Mucosa of descending colon (tissue), 3 donors: ENCODE measurements at regions not wholly inside any gene's neighbourhood (a gene's known extent, or its start where the extent isn't known, plus 50 kb on each side); places are given as distances from the start of the nearest gene placed in this dataset.

ENCODE experiments used
- ATAC-seq: fragments of 200-7000 bp; cut with Tn5 transposase; one replicate; pipeline ENCODE4 v1.9.1; 2020; ENCODE audit warnings: mild to moderate bottlenecking, moderate library complexity
- DNase-seq, 3 donors: peaks; one replicate each; pipeline ENCODE4 v3.0.0-alpha.2; 2020
- H3K36me3 ChIP-seq: fragments of 200-600 bp; one replicate; pipeline ENCODE4 v1.8.0; 2021; ENCODE audit warnings: low read depth, mild to moderate bottlenecking
- H3K4me1 ChIP-seq: fragments of 200-600 bp; one replicate; pipeline ENCODE4 v1.8.0; 2021; ENCODE audit warnings: low read depth, mild to moderate bottlenecking
- H3K4me3 ChIP-seq: fragments of 200-600 bp; one replicate; pipeline ENCODE4 v1.8.0; 2021; ENCODE audit warnings: mild to moderate bottlenecking
- H3K9me3 ChIP-seq: fragments of 200-600 bp; one replicate; pipeline ENCODE4 v1.8.0; 2021; ENCODE audit warnings: mild to moderate bottlenecking
- CTCF ChIP-seq: fragments of 200-600 bp; IDR thresholded peaks from one replicate; pipeline ENCODE4 v1.8.0; 2022; ENCODE audit warnings: antibody characterized with exemption, mild to moderate bottlenecking
- intact Hi-C, 2 donors: fragments of 100-400 bp; cut with DNase I in 1 of 2; cut with micrococcal nuclease in 1 of 2; formaldehyde crosslinking; loops; one replicate each; pipeline versions ENCODE4 v1.11.0 to v1.11.1; 2022; cut with DNase I, micrococcal nuclease
- donor health status: DM: no; HTN: no; CAD: no; lungs with moderate emphysema.
- donor health status: DM: no; HTN: no; CAD: no.
- donor health status: DM: no; HTN: yes; CAD: no.

- Histone ChIP-seq H3K9me3 (peaks cover 43% of the 10 kb centered on the region), H3K4me1 (no peaks in the 10 kb centered on the region), H3K4me3 (no peak overlapping the region), H3K36me3 (no peaks in the 10 kb centered on the region)
- intact Hi-C loops, result no loop called here
- no peak for DNase-seq
- no peak for TF ChIP-seq CTCF
- ATAC-seq, result no peak
Observed at GRCh38 chr4:175125410-175126068, 207.4 kb downstream of the ADAM29 start.

GRCh38 chr4:175127314-175127713 lies 209.2 kb downstream of the ADAM29 start:
- intact Hi-C loops, result no loop called here
- peaks cover 32% of the 10 kb centered on the region for H3K9me3 ChIP-seq
- DNase-seq (no peak), ATAC-seq (no peak)
- TF ChIP-seq CTCF, result no peak
- no peaks in the 10 kb centered on the region for H3K4me1 ChIP-seq
- H3K4me3 ChIP-seq, result no peak overlapping the region
- no peaks in the 10 kb centered on the region for H3K36me3 ChIP-seq

GRCh38 chr4:175129797-175130196 lies 211.6 kb downstream of the ADAM29 start:
- no peak for DNase-seq

GRCh38 chr4:175139205-175139604 lies 221.0 kb downstream of the ADAM29 start:
- Histone ChIP-seq H3K4me1 (no peaks in the 10 kb centered on the region), H3K9me3 (peaks cover 40% of the 10 kb centered on the region), H3K36me3 (no peaks in the 10 kb centered on the region), H3K4me3 (no peak overlapping the region)
- intact Hi-C loops, result no loop called here
- TF ChIP-seq CTCF, result no peak
- no peak for ATAC-seq
- no peak for DNase-seq

More at GRCh38 chr4:175129797-175130196, 211.6 kb downstream of the ADAM29 start:
- intact Hi-C loops, result no loop called here
- no peak for TF ChIP-seq CTCF
- no peak for ATAC-seq
- H3K36me3 ChIP-seq, result no peaks in the 10 kb centered on the region
- H3K9me3 ChIP-seq, result peaks cover 28% of the 10 kb centered on the region
- no peaks in the 10 kb centered on the region for H3K4me1 ChIP-seq
- no peak overlapping the region for H3K4me3 ChIP-seq

GRCh38 chr4:175143116-175143515 lies 225.0 kb downstream of the ADAM29 start:
- ATAC-seq, result no peak
- no peak for TF ChIP-seq CTCF
- Histone ChIP-seq H3K4me1 (no peaks in the 10 kb centered on the region), H3K9me3 (peaks cover 52% of the 10 kb centered on the region), H3K36me3 (no peaks in the 10 kb centered on the region), H3K4me3 (no peak overlapping the region)
- no peak for DNase-seq
- intact Hi-C loops, result no loop called here

- no peak overlapping the region for H3K4me3 ChIP-seq
- no peak for DNase-seq
- peaks cover 51% of the 10 kb centered on the region for H3K9me3 ChIP-seq
- intact Hi-C loops, result no loop called here
- no peak for ATAC-seq
- no peaks in the 10 kb centered on the region for H3K4me1 ChIP-seq
- H3K36me3 ChIP-seq, result no peaks in the 10 kb centered on the region
- no peak for TF ChIP-seq CTCF
Observed at GRCh38 chr4:175146799-175147198, 228.6 kb downstream of the ADAM29 start.
